PFSK-1 (cell line): ENCODE measurements at regions not wholly inside any gene's neighbourhood (a gene's known extent, or its start where the extent isn't known, plus 50 kb on each side); places are given as distances from the start of the nearest gene placed in this dataset.

ENCODE experiments used
- POLR2AphosphoS5 ChIP-seq: IDR thresholded peaks from 2 replicates; pipeline ENCODE4 v1.6.1; 2012; ENCODE audit warnings: low read depth, mild to moderate bottlenecking, control low read depth, low read length, moderate library complexity
- REST ChIP-seq, 2 experiments: IDR thresholded peaks; 2 replicates each; pipeline versions ENCODE4 v1.6.1 to v1.8.0; 2011 to 2012; ENCODE audit warnings: low read depth in 2 of 2, low read length in 2 of 2, control low read depth in 1 of 2, inconsistent platforms in 1 of 2, mild to moderate bottlenecking in 1 of 2, moderate library complexity in 1 of 2; ENCODE audit not compliant: insufficient read depth in 1 of 2
- SIN3A ChIP-seq: IDR thresholded peaks from 2 replicates; pipeline ENCODE4 v1.6.1; 2012; ENCODE audit warnings: mild to moderate bottlenecking, low read length, moderate library complexity, borderline replicate concordance; ENCODE audit not compliant: insufficient read depth
- TAF1 ChIP-seq: IDR thresholded peaks from 2 replicates; pipeline ENCODE4 v1.6.1; 2012; ENCODE audit warnings: low read length, control low read depth, borderline replicate concordance; ENCODE audit not compliant: insufficient read depth

- TF ChIP-seq POLR2AphosphoS5 (no peak), REST (IDR thresholded peaks at IDR 0.05; ENCODE audit: insufficient read depth in 1 of 2, low read depth in 2 of 2, low read length in 2 of 2) (no peak), SIN3A (no peak), TAF1 (no peak)
Observed at GRCh38 chr3:18862077-18862476, 286.2 kb upstream of the KCNH8 start.
